ENCODE measurements at regions not wholly inside any gene's neighbourhood (a gene's known extent, or its start where the extent isn't known, plus 50 kb on each side); places are given as distances from the start of the nearest gene placed in this dataset.

DNA sequence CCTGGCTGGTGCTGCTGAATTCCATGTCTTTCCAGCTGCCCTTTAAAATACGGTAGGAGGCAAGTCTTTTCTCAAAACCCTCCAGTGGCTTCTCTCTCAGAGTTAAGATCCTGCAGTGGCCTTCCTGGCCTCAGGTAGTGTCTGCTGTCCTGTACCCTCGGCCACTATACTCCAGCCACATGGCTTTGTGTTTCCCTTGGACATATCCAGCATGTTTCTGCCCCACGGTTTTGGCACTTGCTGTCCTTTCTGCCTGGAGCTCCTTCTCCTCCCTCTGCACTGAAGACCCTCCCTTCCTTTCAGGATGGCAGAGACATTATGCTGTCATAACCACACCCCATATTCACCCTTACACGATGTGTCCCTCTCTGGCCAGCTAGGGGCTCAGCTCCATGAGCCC lies 76.5 kb upstream of the B3GAT1 start:
- no peak overlapping the region for H3K14ac ChIP-seq (ENCODE audit: insufficient read depth, low read length)
- no peak overlapping the region for H3K18ac ChIP-seq (ENCODE audit: insufficient read length, low read depth, low read length)
- H4K5ac ChIP-seq (ENCODE audit: insufficient read length, low read depth, low read length), result no peak overlapping the region
- H3K23ac ChIP-seq (ENCODE audit: insufficient read length, low read depth, low read length), result no peak overlapping the region
- H4K91ac ChIP-seq (ENCODE audit: insufficient read length, low read depth, low read length), result no peak overlapping the region
- TF ChIP-seq, protein P1, sequence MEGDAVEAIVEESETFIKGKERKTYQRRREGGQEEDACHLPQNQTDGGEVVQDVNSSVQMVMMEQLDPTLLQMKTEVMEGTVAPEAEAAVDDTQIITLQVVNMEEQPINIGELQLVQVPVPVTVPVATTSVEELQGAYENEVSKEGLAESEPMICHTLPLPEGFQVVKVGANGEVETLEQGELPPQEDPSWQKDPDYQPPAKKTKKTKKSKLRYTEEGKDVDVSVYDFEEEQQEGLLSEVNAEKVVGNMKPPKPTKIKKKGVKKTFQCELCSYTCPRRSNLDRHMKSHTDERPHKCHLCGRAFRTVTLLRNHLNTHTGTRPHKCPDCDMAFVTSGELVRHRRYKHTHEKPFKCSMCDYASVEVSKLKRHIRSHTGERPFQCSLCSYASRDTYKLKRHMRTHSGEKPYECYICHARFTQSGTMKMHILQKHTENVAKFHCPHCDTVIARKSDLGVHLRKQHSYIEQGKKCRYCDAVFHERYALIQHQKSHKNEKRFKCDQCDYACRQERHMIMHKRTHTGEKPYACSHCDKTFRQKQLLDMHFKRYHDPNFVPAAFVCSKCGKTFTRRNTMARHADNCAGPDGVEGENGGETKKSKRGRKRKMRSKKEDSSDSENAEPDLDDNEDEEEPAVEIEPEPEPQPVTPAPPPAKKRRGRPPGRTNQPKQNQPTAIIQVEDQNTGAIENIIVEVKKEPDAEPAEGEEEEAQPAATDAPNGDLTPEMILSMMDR (conservative IDR thresholded peaks at IDR 0.05), result no peak
- no CpG with 5 or more reads among the region's 4 CpGs for WGBS (ENCODE audit: extremely low coverage, insufficient read length, low lambda C conversion rate)
- H4K8ac ChIP-seq (replicated peaks; ENCODE audit: insufficient read length, low read depth, low read length), result no peak overlapping the region
- no peaks in the 10 kb centered on the region for H3K79me2 ChIP-seq (ENCODE audit: insufficient read depth, low read length)
- Mint-ChIP-seq H3K27ac (no peak overlapping the region), H3K36me3 (ENCODE audit: insufficient read depth in 1 of 3, low read depth in 3 of 3) (no peaks in the 10 kb centered on the region; a peak in 1 of 7 replicates), H3K4me1 (no peaks in the 10 kb centered on the region), H3K27me3 (ENCODE audit: low read depth) (peaks cover 37% of the 10 kb centered on the region), H3K4me3 (no peak overlapping the region), H3K9me3 (peaks cover 4% of the 10 kb centered on the region in 2 experiments; a peak in 2 of 5 replicates)
- H2BK12ac ChIP-seq (ENCODE audit: insufficient read length, low read depth, low read length), result no peak overlapping the region
- no peak overlapping the region for H2AK5ac ChIP-seq (ENCODE audit: insufficient read length, low read length)
- no peak overlapping the region for H3K27ac ChIP-seq (ENCODE audit: insufficient read length, low read depth, low read length)
- H2BK15ac ChIP-seq (ENCODE audit: low read depth, low read length), result no peak overlapping the region
- H3K56ac ChIP-seq (ENCODE audit: insufficient read length, low read depth, low read length), result no peak overlapping the region
- no peaks in the 10 kb centered on the region for H4K20me1 ChIP-seq (ENCODE audit: control insufficient read depth, insufficient read depth, insufficient read length)
- H2BK5ac ChIP-seq (ENCODE audit: insufficient read length, low read length), result no peak overlapping the region
- no peaks in the 10 kb centered on the region for H3K9me3 ChIP-seq (ENCODE audit: control insufficient read depth, low read depth, low read length)
- H3K23me2 ChIP-seq (ENCODE audit: insufficient read length, low read depth, low read length, poor library complexity, severe bottlenecking), result no peaks in the 10 kb centered on the region
- H2BK20ac ChIP-seq (ENCODE audit: low read depth, low read length, poor library complexity, severe bottlenecking), result no peak overlapping the region
- H3K27me3 ChIP-seq (ENCODE audit: insufficient read depth, low read length), result no peaks in the 10 kb centered on the region
- no peak overlapping the region for H3K4ac ChIP-seq (ENCODE audit: low read depth, low read length)
- no peaks in the 10 kb centered on the region for H3K79me1 ChIP-seq (ENCODE audit: insufficient read depth, low read depth, low read length, poor library complexity, severe bottlenecking)
- H3K9ac ChIP-seq (ENCODE audit: extremely low read depth, insufficient read length, low read length), result no peak overlapping the region
- H3K4me1 ChIP-seq (ENCODE audit: insufficient read depth, low read length), result no peaks in the 10 kb centered on the region
- no peak overlapping the region for H3T11ph ChIP-seq (ENCODE audit: low read length)
- H3K4me2 ChIP-seq (ENCODE audit: insufficient read depth, insufficient read length, low read length), result no peak overlapping the region
- DNase-seq, result no peak
- no peak overlapping the region for H2BK120ac ChIP-seq (ENCODE audit: low read depth, low read length, poor library complexity, severe bottlenecking)
- no peak overlapping the region for H2AFZ ChIP-seq (ENCODE audit: low read length)
